Keratinocyte (primary cell): ENCODE measurements at regions not wholly inside any gene's neighbourhood (a gene's known extent, or its start where the extent isn't known, plus 50 kb on each side); places are given as distances from the start of the nearest gene placed in this dataset.

ENCODE experiments used
- CTCF ChIP-seq, 3 experiments: IDR thresholded peaks in 1 of 3; conservative IDR thresholded peaks in 1 of 3; optimal IDR thresholded peaks in 1 of 3; 2 replicates in 2 of 3; 3 replicates in 1 of 3; pipeline versions ENCODE3 to v1.5.1; 2011; ENCODE audit warnings: low read length in 3 of 3, mild to moderate bottlenecking in 3 of 3, moderate library complexity in 2 of 3, control low read depth in 1 of 3, inconsistent platforms in 1 of 3; ENCODE audit not compliant: insufficient read depth in 2 of 3; ENCODE audit errors: extremely low read depth in 1 of 3
- EZH2 ChIP-seq: IDR thresholded peaks from one replicate; pipeline ENCODE4 v1.6.1; 2012; ENCODE audit warnings: inconsistent platforms, mild to moderate bottlenecking, low read length, moderate library complexity

- TF ChIP-seq EZH2: no peak
- no peak for TF ChIP-seq CTCF (optimal IDR thresholded peaks at IDR 0.05 in 1 of 3, IDR thresholded peaks at IDR 0.05 in 1 of 3, conservative IDR thresholded peaks at IDR 0.05 in 1 of 3; ENCODE audit: extremely low read depth in 1 of 3, insufficient read depth in 2 of 3, low read length in 3 of 3)
Observed at GRCh38 chr14:51500776-51501175, 150.9 kb upstream of the FRMD6 start.
